HepG2 (cell line): ENCODE measurements at regions not wholly inside any gene's neighbourhood (a gene's known extent, or its start where the extent isn't known, plus 50 kb on each side); places are given as distances from the start of the nearest gene placed in this dataset.

Experiments used
- ATAC-seq: fragments of 200-7000 bp; cut with Tn5 transposase; 3 replicates; pipeline ENCODE4 v1.9.1; 2020; ENCODE audit warnings: mild to moderate bottlenecking, moderate library complexity
- BruUV-seq: library from RNA; stranded (reverse); fragments of 400-500 nt; replicated peaks from 2 replicates; lab custom pipeline; 2021; lab: Mats Ljungman, UMichigan
- CTCF ChIA-PET: fragments of 300-600 bp; formaldehyde crosslinking; extraction: SDS; loops from one replicate; lab custom pipeline; 2021; ENCODE audit warnings: low total read pairs, inconsistent platforms, low intra/inter-chr PET ratio; lab: Yijun Ruan, JAX
- POLR2A ChIA-PET: fragments of 350-600 bp; sonication (Branson Sonifier 250); formaldehyde crosslinking; loops from one replicate; lab custom pipeline; 2020; ENCODE audit warnings: antibody characterized with exemption, inconsistent platforms; lab: Yijun Ruan, JAX
- DNase-seq: peaks from one replicate; pipeline ENCODE4 v3.0.0-alpha.2; 2015; ENCODE audit warnings: low spot score
- FAIRE-seq: peaks from 3 replicates; lab custom pipeline; 2011; peaks lifted over from hg19 to GRCh38; lab: Jason Lieb, UNC
- H2AFZ ChIP-seq: one replicate; pipeline ENCODE4 v1.6.1; 2011; ENCODE audit warnings: low read length, inconsistent platforms
- H3K27ac ChIP-seq: fragments of 300-600 bp; 3 replicates; pipeline ENCODE4 v1.8.0; 2011; ENCODE audit warnings: mixed run types, mild to moderate bottlenecking, mixed read lengths, low read length, inconsistent platforms; ENCODE audit not compliant: insufficient read depth; ENCODE audit errors: extremely low read length
- H3K27me3 ChIP-seq, 2 experiments: fragments of 200-600 bp in 1 of 2; 2 replicates in 1 of 2; 3 replicates in 1 of 2; pipeline versions ENCODE4 v1.6.0 to v1.8.0; 2011; ENCODE audit warnings: low read length in 2 of 2, mild to moderate bottlenecking in 2 of 2, moderate library complexity in 2 of 2, inconsistent platforms in 1 of 2; ENCODE audit not compliant: insufficient read depth in 2 of 2, control insufficient read depth in 1 of 2
- H3K36me3 ChIP-seq, 2 experiments: fragments of 200-600 bp in 1 of 2; replicated peaks in 1 of 2; 2 replicates in 1 of 2; 3 replicates in 1 of 2; pipeline versions ENCODE4 v1.5.1 to v1.8.0; 2011; ENCODE audit warnings: low read length in 2 of 2, inconsistent platforms in 1 of 2; ENCODE audit not compliant: insufficient read depth in 2 of 2, control insufficient read depth in 1 of 2
- H3K4me1 ChIP-seq: 2 replicates; pipeline ENCODE4 v1.5.1; 2012; ENCODE audit warnings: low read length, inconsistent platforms; ENCODE audit not compliant: insufficient read depth
- H3K4me2 ChIP-seq: 2 replicates; pipeline ENCODE4 v1.6.0; 2011; ENCODE audit warnings: low read depth, low read length, inconsistent platforms
- H3K4me3 ChIP-seq, 3 experiments: fragments of 200-600 bp in 1 of 3; sonication (generic), shearing (Covaris generic) in 1 of 3; replicated peaks in 1 of 3; 2 replicates each; pipeline ENCODE4 v1.5.1; 2011 to 2016; ENCODE audit warnings: low read length in 3 of 3, inconsistent platforms in 2 of 3, low read depth in 2 of 3, mild to moderate bottlenecking in 2 of 3, control low read depth in 1 of 3, mixed read lengths in 1 of 3; ENCODE audit not compliant: insufficient read depth in 1 of 3
- H3K79me2 ChIP-seq: one replicate; pipeline ENCODE4 v1.6.1; 2011; ENCODE audit warnings: low read length, inconsistent platforms; ENCODE audit not compliant: insufficient read depth
- H3K9ac ChIP-seq: 2 replicates; pipeline ENCODE4 v1.6.0; 2011; ENCODE audit warnings: mild to moderate bottlenecking, low read depth, low read length, inconsistent platforms; ENCODE audit not compliant: insufficient read depth
- H3K9me3 ChIP-seq: 2 replicates; pipeline ENCODE4 v1.5.1; 2012; ENCODE audit warnings: mild to moderate bottlenecking, low read length
- H4K20me1 ChIP-seq: 2 replicates; pipeline ENCODE4 v1.6.0; 2011; ENCODE audit warnings: inconsistent platforms, mild to moderate bottlenecking, low read length, moderate library complexity; ENCODE audit not compliant: insufficient read depth
- AHR ChIP-seq: IDR thresholded peaks from 2 replicates; pipeline ENCODE4 v1.6.1; 2018; ENCODE audit warnings: missing genetic modification reagents, missing compliant biosample characterization
- ARNT ChIP-seq: fragments of 450-650 bp; IDR thresholded peaks from 2 replicates; pipeline ENCODE4 v1.6.1; 2017
- IRF2 ChIP-seq: IDR thresholded peaks from 2 replicates; pipeline ENCODE4 v1.6.1; 2018; ENCODE audit warnings: missing genetic modification reagents, missing compliant biosample characterization
- MED8 ChIP-seq: sonication (generic); formaldehyde crosslinking; IDR thresholded peaks from 2 replicates; pipeline ENCODE4 v1.8.1; 2023; ENCODE audit warnings: mild to moderate bottlenecking, missing genetic modification reagents; ENCODE audit not compliant: insufficient replicate concordance
- NR0B2 ChIP-seq: sonication (generic); formaldehyde crosslinking; IDR thresholded peaks from 2 replicates; pipeline ENCODE4 v1.4.0; 2020; ENCODE audit warnings: mild to moderate bottlenecking, missing genetic modification reagents
- PHF21A ChIP-seq: sonication (generic); formaldehyde crosslinking; IDR thresholded peaks from 2 replicates; pipeline ENCODE4 v1.5.0; 2020; ENCODE audit warnings: mild to moderate bottlenecking, missing genetic modification reagents
- PITX1 ChIP-seq: sonication (generic); formaldehyde crosslinking; IDR thresholded peaks from 2 replicates; pipeline ENCODE4 v1.5.1; 2020; ENCODE audit warnings: mild to moderate bottlenecking, missing genetic modification reagents
- RNF2 ChIP-seq: fragments of 450-650 bp; conservative IDR thresholded peaks from 2 replicates; pipeline ENCODE4 v1.6.1; 2016; ENCODE audit warnings: low read depth
- SMAD1 ChIP-seq: sonication (generic); formaldehyde crosslinking; IDR thresholded peaks from 2 replicates; pipeline ENCODE4 v1.4.0; 2020; ENCODE audit warnings: missing genetic modification reagents, low read depth, mild to moderate bottlenecking, borderline replicate concordance
- SMARCE1 ChIP-seq: fragments of 450-650 bp; IDR thresholded peaks from 2 replicates; pipeline ENCODE4 v1.6.1; 2017; ENCODE audit warnings: borderline replicate concordance
- ZFP41 ChIP-seq: sonication (generic); formaldehyde crosslinking; IDR thresholded peaks from 2 replicates; pipeline ENCODE4 v1.4.0; 2020; ENCODE audit warnings: mild to moderate bottlenecking, missing genetic modification reagents, borderline replicate concordance
- ZNF33B ChIP-seq: sonication (generic); formaldehyde crosslinking; IDR thresholded peaks from 2 replicates; pipeline ENCODE4 v1.5.1; 2020; ENCODE audit warnings: mild to moderate bottlenecking, missing genetic modification reagents
- ZNF431 ChIP-seq: sonication (generic); formaldehyde crosslinking; IDR thresholded peaks from 2 replicates; pipeline ENCODE4 v1.9.0; 2022; ENCODE audit warnings: missing genetic modification reagents, low read depth, mild to moderate bottlenecking, borderline replicate concordance
- ZNF569 ChIP-seq: sonication (generic); formaldehyde crosslinking; IDR thresholded peaks from 2 replicates; pipeline ENCODE4 v1.5.0; 2020; ENCODE audit warnings: mild to moderate bottlenecking, missing genetic modification reagents, moderate library complexity, borderline replicate concordance
- ZNF629 ChIP-seq: sonication (generic); formaldehyde crosslinking; conservative IDR thresholded peaks from 2 replicates; pipeline ENCODE4 v1.5.0; 2020; ENCODE audit warnings: missing genetic modification reagents
- ZNF883 ChIP-seq: sonication (generic); formaldehyde crosslinking; IDR thresholded peaks from 2 replicates; pipeline ENCODE4 v1.5.1; 2020; ENCODE audit warnings: mild to moderate bottlenecking, missing genetic modification reagents; ENCODE audit errors: not compliant biosample characterization
- WGBS: methylation state at CpG from one replicate; pipeline ENCODE4 v1.1.6; 2017; ENCODE audit warnings: low lambda C conversion rate; 5-methylcytosine and 5-hydroxymethylcytosine counted together
- in situ Hi-C: cut with HindIII; loops from 2 replicates; pipeline ENCODE4 v1.10.0; 2017; ENCODE audit warnings: low pct_unique_long_range_greater_than_20kb; ENCODE audit not compliant: extremely low pct_ligation_motif_present
- intact Hi-C: fragments of 100-400 bp; cut with micrococcal nuclease; formaldehyde crosslinking; loops from one replicate; pipeline ENCODE4 v1.10.0; 2022; ENCODE audit not compliant: unreplicated experiment
- TF ChIP-seq, protein P1 (sequence below): sonication (generic); formaldehyde crosslinking; IDR thresholded peaks from 2 replicates; pipeline ENCODE4 v1.5.0; 2020; ENCODE audit warnings: missing genetic modification reagents
- TF ChIP-seq, protein P2 (sequence below): sonication (generic); formaldehyde crosslinking; IDR thresholded peaks from 2 replicates; pipeline ENCODE4 v1.4.0; 2020; ENCODE audit warnings: missing genetic modification reagents
- TF ChIP-seq, protein P3 (sequence below): sonication (generic); formaldehyde crosslinking; IDR thresholded peaks from 2 replicates; pipeline ENCODE4 v1.4.0; 2020; ENCODE audit warnings: missing genetic modification reagents

GRCh38 chr4:111648056-111648455 is 497.2 kb upstream of the FAM241A start:
- Histone ChIP-seq H4K20me1 (no peaks in the 10 kb centered on the region), H3K4me3 (no peak overlapping the region), H3K27ac (no peak overlapping the region), H3K36me3 (no peaks in the 10 kb centered on the region), H2AFZ (no peak overlapping the region), H3K79me2 (no peaks in the 10 kb centered on the region), H3K27me3 (no peaks in the 10 kb centered on the region), H3K4me2 (no peak overlapping the region), H3K4me1 (no peaks in the 10 kb centered on the region), H3K9ac (no peak overlapping the region), H3K9me3 (no peaks in the 10 kb centered on the region)
- CTCF ChIA-PET, result no interaction called here
- no peak for ATAC-seq
- BruUV-seq, result no TSS peak
- FAIRE-seq, result no peak
- POLR2A ChIA-PET, result no interaction called here
- DNase-seq, result no peak
- TF ChIP-seq ZNF883, result no peak
- TF ChIP-seq RNF2, result no peak
- TF ChIP-seq ZNF629 (CRISPR knock-in tag), result no peak
- TF ChIP-seq ZNF431 (CRISPR knock-in tag), result no peak
- TF ChIP-seq IRF2, result no peak
- no peak for TF ChIP-seq ZFP41 (CRISPR knock-in tag)
- TF ChIP-seq AHR (CRISPR knock-in tag), result no peak
- TF ChIP-seq, protein P1, sequence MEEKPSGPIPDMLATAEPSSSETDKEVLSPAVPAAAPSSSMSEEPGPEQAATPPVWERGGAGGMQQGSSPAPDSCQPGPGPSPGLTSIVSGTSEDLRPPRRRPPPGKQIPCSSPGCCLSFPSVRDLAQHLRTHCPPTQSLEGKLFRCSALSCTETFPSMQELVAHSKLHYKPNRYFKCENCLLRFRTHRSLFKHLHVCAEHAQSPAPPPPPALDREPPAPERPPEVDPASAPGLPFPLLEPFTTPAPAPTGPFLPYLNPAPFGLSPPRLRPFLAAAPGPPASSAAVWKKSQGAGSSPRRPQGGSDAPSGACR (CRISPR knock-in tag), result no peak
- TF ChIP-seq NR0B2 (CRISPR knock-in tag), result no peak
- TF ChIP-seq, protein P2, sequence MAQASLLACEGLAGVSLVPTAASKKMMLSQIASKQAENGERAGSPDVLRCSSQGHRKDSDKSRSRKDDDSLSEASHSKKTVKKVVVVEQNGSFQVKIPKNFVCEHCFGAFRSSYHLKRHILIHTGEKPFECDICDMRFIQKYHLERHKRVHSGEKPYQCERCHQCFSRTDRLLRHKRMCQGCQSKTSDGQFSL, result no peak
- TF ChIP-seq MED8, result no peak
- TF ChIP-seq SMAD1 (CRISPR knock-in tag), result no peak
- TF ChIP-seq SMARCE1, result no peak
- TF ChIP-seq ZNF569 (CRISPR knock-in tag), result no peak
- no peak for TF ChIP-seq PHF21A (CRISPR knock-in tag)
- TF ChIP-seq ARNT, result no peak
- TF ChIP-seq ZNF33B (CRISPR knock-in tag), result no peak
- no peak for TF ChIP-seq PITX1 (CRISPR knock-in tag)
- TF ChIP-seq, protein P3, sequence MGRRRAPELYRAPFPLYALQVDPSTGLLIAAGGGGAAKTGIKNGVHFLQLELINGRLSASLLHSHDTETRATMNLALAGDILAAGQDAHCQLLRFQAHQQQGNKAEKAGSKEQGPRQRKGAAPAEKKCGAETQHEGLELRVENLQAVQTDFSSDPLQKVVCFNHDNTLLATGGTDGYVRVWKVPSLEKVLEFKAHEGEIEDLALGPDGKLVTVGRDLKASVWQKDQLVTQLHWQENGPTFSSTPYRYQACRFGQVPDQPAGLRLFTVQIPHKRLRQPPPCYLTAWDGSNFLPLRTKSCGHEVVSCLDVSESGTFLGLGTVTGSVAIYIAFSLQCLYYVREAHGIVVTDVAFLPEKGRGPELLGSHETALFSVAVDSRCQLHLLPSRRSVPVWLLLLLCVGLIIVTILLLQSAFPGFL, result no peak
- in situ Hi-C loops, result loop anchor here (25.0 kb wide), 1 partner anchor 1636 kb away; no protein-coding TSS in a partner anchor
- 17% methylated on average over 5 of the region's 5 CpGs for WGBS
- intact Hi-C loops, result no loop called here
